ENCODE measurements at regions not wholly inside any gene's neighbourhood (a gene's known extent, or its start where the extent isn't known, plus 50 kb on each side); places are given as distances from the start of the nearest gene placed in this dataset.

- Histone ChIP-seq H3K4me1 (no peaks in the 10 kb centered on the region), H3K36me3 (no peaks in the 10 kb centered on the region), H3K4me3 (no peak overlapping the region), H3K27ac (replicated peaks) (no peak overlapping the region), H3K27me3 (ENCODE audit: low read depth) (no peaks in the 10 kb centered on the region), H3K9me3 (replicated peaks) (no peaks in the 10 kb centered on the region)
- no peak for TF ChIP-seq CTCF (IDR thresholded peaks at IDR 0.05; ENCODE audit: borderline replicate concordance)
- intact Hi-C loops (cut with micrococcal nuclease) = no loop called here
- DNase-seq = no peak
Measured at GRCh38 chr3:4043867-4044575, 244.8 kb downstream of the LRRN1 start.

GRCh38 chr3:4044619-4045018 is 245.4 kb downstream of the LRRN1 start:
- Histone ChIP-seq H3K27ac (replicated peaks) (no peak overlapping the region), H3K36me3 (no peaks in the 10 kb centered on the region), H3K9me3 (replicated peaks) (no peaks in the 10 kb centered on the region), H3K4me3 (no peak overlapping the region), H3K4me1 (no peaks in the 10 kb centered on the region), H3K27me3 (ENCODE audit: low read depth) (no peaks in the 10 kb centered on the region)
- no peak for TF ChIP-seq CTCF (IDR thresholded peaks at IDR 0.05; ENCODE audit: borderline replicate concordance)
- intact Hi-C loops (cut with micrococcal nuclease) = no loop called here
- no peak for DNase-seq

DNA sequence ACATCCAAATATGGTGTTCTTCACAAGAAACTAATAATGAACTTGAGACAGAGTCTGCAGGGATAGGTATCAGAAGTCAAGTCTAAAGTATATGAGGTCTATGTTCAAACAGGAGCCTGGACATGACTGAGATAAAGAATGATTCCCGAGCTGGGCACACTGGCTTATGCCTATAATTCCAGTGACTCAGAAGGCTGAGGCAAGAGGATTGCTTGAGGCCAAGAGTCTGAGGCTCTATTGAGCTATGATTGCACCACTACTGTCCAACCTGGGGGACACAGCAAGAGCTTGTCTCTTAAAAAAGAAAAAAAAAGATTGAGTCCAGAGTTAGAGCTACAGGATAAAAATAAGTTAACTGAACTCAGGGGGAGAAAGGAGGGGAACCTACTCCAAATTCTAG is 246.5 kb downstream of the LRRN1 start:
- Histone ChIP-seq H3K4me3 (no peak overlapping the region), H3K9me3 (replicated peaks) (no peaks in the 10 kb centered on the region), H3K27me3 (ENCODE audit: low read depth) (no peaks in the 10 kb centered on the region), H3K36me3 (no peaks in the 10 kb centered on the region), H3K4me1 (no peaks in the 10 kb centered on the region), H3K27ac (replicated peaks) (no peak overlapping the region)
- no peak for TF ChIP-seq CTCF (IDR thresholded peaks at IDR 0.05; ENCODE audit: borderline replicate concordance)
- intact Hi-C loops (cut with micrococcal nuclease) = no loop called here
- DNase-seq = no peak

GRCh38 chr3:4047366-4047765 is 248.1 kb downstream of the LRRN1 start:
- intact Hi-C loops (cut with micrococcal nuclease) = no loop called here
- Histone ChIP-seq H3K27me3 (ENCODE audit: low read depth) (no peaks in the 10 kb centered on the region), H3K36me3 (no peaks in the 10 kb centered on the region), H3K9me3 (replicated peaks) (no peaks in the 10 kb centered on the region), H3K27ac (replicated peaks) (no peak overlapping the region), H3K4me1 (no peaks in the 10 kb centered on the region), H3K4me3 (no peak overlapping the region)
- no peak for DNase-seq
- TF ChIP-seq CTCF (IDR thresholded peaks at IDR 0.05; ENCODE audit: borderline replicate concordance) = no peak

- Histone ChIP-seq H3K4me1 (no peaks in the 10 kb centered on the region), H3K4me3 (no peak overlapping the region), H3K9me3 (replicated peaks) (no peaks in the 10 kb centered on the region), H3K27me3 (ENCODE audit: low read depth) (no peaks in the 10 kb centered on the region), H3K27ac (replicated peaks) (no peak overlapping the region), H3K36me3 (no peaks in the 10 kb centered on the region)
- intact Hi-C loops (cut with micrococcal nuclease) = no loop called here
- no peak for TF ChIP-seq CTCF (IDR thresholded peaks at IDR 0.05; ENCODE audit: borderline replicate concordance)
- DNase-seq = no peak
Measured at GRCh38 chr3:4052706-4053105, 250.5 kb upstream of the SETMAR start.

Data from left ventricle myocardium inferior (tissue), 1 donor.